HG02571 (cell line): ENCODE measurements at regions not wholly inside any gene's neighbourhood (a gene's known extent, or its start where the extent isn't known, plus 50 kb on each side); places are given as distances from the start of the nearest gene placed in this dataset.
A peak's percentile ranks its signal among the peaks of the same experiment; 100 is the strongest.
"Not testable (repeated sequence)": the region's sequence is repeated elsewhere in the genome, so short reads cannot be mapped to it uniquely, and the experiment has no call there.

ENCODE experiments used
- ATAC-seq: cut with Tn5 transposase; IDR thresholded peaks from one replicate; pipeline ENCODE4 v1.9.1; 2021; ENCODE audit warnings: mild to moderate bottlenecking, moderate library complexity; ENCODE audit not compliant: unreplicated experiment

DNA sequence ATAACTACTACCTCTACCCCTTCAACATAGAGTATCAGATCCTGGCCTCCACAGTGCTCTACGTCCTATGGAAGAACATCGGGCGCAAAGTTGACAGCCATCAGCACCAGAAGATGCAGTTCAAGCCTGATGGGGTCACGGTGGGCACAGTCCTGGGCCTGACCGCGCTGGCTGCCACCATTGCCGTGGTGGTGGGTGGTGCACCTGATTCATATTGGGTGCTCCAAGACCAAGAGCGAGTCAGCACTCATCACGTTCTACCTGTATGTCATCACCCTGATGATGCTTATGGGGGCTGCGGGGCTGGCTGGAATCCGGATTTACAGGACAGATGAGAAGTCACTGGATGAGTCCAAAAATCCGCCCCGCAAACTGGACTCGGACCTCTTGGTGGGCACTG is 846.4 kb downstream of the RPIA start:
- ATAC-seq = not testable (repeated sequence)

DNA sequence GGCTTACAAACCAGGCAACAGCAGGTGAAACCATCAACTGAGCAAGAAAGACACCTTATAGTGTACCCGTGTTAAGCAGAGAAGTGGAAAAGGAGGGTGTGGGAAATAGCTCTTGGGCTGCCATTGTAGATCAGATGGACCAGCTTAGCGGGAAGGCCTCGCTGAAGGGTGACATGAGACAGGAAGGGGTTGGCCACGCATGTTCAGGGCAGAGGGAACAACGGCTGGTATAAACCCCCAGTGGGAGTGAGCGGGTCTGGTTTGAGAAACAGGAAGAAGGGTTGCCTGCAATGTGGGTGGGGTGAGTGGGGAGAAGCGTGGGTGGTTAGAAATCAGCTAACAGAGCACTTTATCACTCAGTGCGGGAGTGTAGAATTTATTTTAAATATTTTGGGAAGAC is 852.6 kb downstream of the RPIA start:
- not testable (repeated sequence) for ATAC-seq

DNA sequence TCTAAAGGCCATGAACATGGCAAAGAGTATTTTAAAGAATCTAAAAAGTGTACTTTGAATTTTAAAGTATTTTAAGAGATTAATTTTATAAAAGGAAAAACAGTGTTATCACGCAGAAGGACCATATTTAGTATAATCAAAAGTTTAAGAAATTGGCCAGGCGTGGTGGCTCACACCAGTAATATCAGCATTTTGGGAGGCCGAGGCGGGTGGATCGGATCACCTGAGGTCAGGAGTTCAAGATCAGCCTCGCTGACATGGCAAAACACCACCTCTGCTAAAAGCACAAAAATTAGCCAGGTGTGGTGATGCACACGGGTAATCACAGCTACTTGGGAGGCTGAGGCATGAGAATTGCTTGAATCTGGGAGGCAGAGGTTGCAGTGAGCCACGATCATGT is 887.7 kb downstream of the RPIA start:
- not testable (repeated sequence) for ATAC-seq

DNA sequence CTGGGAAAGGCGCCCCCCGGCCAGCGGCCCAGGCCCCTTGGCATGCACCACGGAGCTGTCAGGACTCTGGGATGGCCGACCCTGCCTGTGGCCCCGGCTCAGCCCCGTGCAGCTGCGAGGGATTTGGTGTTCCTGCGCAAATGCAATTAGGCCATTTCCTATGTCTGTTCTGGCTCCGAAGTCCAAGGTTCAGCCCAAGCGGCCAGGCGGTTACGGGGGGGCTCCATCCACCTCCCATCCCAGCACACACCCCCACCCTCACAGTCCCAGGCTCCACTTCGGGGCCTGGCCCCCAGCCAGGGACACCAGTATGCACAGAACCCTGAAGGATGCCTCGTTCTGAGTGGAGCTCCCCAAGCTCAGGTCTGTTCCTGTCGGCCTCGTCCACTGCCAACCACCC is 891.3 kb downstream of the RPIA start:
- ATAC-seq = not testable (repeated sequence)

DNA sequence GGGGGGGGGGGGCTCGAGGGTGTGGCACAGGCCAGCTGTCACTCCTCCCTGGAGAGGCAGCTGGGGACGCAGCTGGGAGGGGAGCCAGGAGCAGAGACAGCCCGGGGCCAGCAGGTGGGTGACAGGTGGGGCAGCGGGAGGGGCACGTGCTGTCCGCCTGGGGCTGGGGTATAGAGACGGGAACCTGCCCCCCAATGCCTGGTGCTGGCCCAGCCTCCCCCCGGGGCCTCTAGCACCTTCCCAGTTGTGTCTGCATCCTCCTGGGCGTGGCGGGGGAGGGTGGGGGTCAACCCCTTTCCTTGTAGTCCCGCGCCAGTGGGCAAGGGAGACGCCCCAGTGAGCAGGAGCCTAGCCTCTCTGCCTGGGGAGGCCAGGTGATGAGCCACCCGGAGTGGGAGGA is 892.6 kb downstream of the RPIA start:
- not testable (repeated sequence) for ATAC-seq

DNA sequence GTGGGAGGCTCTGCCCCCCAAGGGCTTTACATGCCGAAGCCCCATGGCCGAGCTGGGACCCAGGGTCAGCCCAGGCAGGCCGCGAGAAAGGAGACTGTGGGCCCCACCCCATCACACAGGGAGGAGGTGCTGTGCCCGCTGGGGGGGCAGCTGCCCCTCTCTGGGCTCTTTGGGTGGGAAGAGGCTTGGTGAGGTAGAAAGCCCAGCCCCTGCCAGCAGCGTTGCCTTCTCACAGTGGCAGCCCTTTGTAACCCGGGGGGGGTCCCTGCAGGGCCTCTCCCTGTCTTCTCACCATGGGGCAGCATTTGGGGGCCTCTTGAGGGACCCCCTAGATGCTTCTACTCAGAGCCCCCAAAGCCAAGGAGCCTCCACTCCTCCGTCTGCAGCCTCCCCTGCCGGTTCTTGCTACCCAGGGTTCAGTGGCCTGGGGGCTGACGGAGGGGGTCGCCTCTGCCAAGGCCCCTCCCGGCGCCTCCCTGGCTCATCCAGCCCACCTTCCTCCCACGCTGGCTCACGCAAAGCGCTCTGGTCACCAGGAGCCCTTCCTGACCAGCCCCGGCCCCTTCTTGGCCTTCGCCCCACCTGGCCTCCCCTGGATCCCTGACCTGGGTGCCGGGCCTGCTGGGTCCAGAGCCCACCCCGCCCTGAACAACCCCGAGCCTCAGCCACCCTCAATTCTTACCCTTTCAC is 893.5 kb downstream of the RPIA start:
- peak; percentile 20 for ATAC-seq

DNA sequence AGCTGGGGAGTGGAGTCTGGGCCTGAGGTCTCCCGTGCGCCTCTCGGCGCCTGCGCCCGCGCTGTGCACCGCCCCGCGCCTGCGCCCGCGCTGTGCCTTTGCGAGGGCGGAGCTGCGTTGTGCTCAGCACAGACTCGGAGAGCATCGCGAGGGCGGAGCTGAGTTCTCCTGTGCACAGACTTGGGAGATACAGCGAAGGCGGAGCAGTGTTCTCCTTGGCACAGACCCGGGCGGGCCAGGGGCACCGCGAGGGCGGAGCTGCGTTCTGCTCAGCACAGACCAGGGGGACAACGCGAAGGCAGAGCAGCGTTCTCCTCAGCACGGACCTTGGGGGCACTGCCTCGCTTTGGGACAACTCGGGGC is 894.1 kb downstream of the RPIA start:
- ATAC-seq = peak; percentile 100

DNA sequence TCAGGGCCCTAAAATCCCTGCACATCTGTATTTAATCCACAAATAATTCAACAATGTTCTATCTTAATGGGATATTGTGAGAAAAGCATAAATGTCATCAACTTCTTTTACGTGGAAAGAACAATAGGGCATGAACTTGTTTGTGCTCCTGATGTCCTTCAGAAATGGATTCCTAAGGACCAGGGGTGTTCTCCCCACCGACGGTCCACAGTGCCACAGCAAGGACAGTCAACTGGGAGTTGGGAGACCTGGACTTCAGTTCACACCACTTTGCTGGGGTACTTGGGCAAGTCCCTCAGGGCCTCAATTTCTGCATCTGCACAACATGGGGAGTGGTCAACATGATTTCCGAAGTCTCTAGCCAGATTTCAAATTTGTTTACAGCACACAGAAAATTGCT is 908.4 kb downstream of the RPIA start:
- not testable (repeated sequence) for ATAC-seq

DNA sequence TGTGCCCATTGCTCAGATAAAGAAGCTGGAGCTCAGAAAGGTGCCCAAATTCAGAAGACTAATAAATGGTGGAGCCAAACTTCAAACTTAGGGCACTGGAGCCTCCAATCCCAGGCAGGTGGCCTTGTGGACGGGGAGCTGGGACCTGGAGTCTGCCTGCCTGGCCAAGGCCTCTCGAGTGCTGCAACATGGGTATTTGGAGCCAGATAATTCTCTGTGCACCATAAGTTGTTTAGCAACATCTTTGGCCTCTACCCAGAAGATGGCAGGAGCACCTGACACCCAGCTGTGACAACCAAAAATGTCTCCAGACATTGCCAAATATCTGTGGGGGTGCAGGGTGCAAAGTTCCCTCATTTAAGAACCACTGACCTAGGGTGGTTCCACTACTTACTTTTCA is 915.0 kb downstream of the RPIA start:
- not testable (repeated sequence) for ATAC-seq

DNA sequence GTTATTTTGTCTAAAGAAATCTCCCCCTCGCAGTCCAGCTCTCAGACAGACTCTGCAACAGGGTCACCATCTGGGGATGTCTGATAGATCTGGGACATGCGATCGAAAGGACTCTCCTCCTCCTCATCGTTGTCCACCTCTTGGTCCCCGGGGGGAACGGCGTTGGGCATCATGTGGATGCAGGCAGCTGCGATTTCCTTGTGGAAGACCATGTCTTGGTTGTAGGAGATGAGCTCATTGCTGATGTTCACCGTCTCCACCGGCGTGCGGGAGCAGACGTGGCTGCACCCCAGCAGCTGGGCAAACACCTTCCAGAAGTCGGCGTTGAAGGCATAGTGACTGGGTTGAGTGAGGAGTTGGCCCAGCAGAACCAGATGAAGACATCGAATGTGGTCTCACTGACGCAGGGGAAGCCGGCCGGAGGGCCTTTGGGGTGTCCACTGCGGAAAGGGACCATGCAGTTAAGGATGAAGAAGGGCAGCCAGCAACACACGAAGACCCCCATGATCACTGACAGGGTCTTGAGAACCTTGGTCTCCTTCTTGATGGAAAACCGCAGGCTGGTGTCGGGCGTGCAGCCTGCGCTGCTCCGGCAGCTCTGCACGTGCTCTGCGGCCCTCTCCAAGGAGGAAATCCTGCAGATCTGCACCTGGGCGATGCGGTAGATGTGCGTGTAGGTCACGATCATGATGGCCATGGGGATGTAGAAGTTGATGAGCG is 918.9 kb downstream of the RPIA start:
- ATAC-seq = not testable (repeated sequence)

DNA sequence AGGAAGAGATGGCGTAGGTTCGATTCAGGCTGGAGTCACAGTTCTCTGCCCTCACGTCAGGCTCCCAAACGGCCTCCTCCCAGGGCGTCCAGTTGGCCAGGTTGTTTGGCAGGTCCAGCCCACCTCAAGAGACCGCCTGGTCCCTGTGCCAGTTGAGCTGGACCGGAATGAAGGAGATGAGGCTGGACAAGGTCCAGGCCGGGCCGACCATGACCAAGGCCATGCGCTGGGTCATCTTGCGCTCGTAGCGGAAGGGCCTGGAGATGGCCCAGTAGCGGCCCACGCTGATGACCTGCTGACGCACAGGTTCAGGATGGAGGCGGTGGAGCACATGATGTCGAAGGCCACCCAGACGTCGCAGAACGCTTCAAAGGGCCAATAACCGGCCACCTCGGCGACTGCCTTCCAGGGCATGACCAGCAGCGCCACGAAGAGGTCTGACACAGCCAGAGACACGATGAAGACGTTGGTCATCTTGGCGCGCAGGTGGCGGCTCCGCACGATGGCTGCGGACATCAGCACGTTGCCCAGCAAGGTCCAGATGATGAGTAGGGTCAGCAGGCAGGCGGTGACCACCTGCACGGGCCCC is 919.5 kb downstream of the RPIA start:
- ATAC-seq = not testable (repeated sequence)

DNA sequence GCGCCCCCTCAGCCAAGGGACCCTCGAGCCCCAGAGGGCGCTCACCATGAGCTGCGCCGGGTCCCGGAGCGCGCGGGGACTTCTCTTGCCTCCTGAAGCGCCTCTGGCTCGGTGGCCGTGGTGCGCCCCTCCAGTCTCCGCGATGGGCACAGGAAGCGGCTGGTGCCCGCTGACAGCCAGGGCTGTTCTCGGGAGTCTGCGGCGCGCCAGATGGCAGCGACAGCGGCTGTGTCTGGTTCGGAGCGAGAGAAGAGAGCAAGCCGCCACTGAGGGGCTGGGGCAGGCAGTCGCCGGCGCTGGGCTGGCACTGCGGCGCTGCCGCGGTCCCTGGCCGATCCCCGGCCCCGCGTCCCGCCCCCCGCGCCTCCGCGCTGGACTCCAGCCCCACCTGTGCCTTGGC is 920.2 kb downstream of the RPIA start:
- not testable (repeated sequence) for ATAC-seq

DNA sequence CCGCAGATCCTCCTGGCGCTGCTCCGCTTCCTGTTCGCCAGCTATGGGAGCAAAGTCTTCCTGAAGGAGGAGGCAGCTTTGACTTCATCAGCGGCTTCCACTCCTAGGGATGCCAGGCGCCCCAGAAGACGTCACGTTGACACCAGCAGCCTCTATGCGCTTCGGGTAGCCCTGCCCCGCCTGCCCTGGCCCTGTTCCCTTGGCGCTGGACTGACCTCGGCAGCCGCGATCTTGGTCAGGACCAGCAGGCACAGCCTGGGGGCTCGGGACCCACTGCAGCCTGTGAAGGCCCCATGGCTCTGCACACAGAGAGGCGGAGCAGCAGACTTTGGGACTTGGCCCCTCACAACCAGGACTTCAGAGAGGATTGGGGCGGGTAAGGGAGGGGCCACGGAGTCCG is 957.8 kb downstream of the RPIA start:
- ATAC-seq = not testable (repeated sequence)

DNA sequence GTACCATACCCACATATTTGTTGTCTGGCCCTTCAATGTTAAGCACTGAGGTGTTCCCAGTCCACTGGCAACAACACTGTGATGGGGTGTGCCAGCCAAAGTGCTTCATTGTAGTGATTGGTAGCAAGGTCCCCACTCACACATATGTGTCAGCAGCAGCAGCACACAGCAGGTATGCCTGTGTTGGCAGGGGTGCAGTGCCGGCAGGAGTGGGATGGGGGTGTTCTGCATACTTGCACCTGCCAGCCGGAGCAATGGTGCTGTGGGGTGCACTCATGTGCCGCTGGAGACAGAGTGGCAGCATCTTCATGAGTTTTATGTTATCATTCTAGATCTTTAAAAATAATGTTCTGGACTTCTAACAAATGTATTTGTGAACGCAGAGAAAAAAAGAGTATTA is 987.8 kb downstream of the RPIA start:
- not testable (repeated sequence) for ATAC-seq
